Spleen (tissue), 11 donors: ENCODE measurements at regions not wholly inside any gene's neighbourhood (a gene's known extent, or its start where the extent isn't known, plus 50 kb on each side); places are given as distances from the start of the nearest gene placed in this dataset.
"Not testable (repeated sequence)": the region's sequence is repeated elsewhere in the genome, so short reads cannot be mapped to it uniquely, and the experiment has no call there.

ENCODE experiments used
- DNase-seq: peaks from one replicate; pipeline ENCODE4 v3.0.0-alpha.2; 2020
- H3K27ac ChIP-seq, 8 donors: fragments of 200-600 bp; sonication (generic) in 7 of 8; 1 replicate in 4 of 8; 2 replicates in 4 of 8; pipeline versions ENCODE4 v1.5.0 to v1.8.0; 2016 to 2021; ENCODE audit warnings: inconsistent platforms in 4 of 8, mild to moderate bottlenecking in 4 of 8, moderate library complexity in 1 of 8
- H3K27me3 ChIP-seq, 7 donors: fragments of 200-600 bp; sonication (generic) in 6 of 7; replicated peaks in 1 of 7; 1 replicate in 4 of 7; 2 replicates in 3 of 7; pipeline versions ENCODE4 v1.5.0 to v1.8.0; 2016 to 2021; ENCODE audit warnings: inconsistent platforms in 3 of 7, mild to moderate bottlenecking in 1 of 7
- H3K36me3 ChIP-seq, 6 donors: fragments of 200-600 bp; sonication (generic) in 5 of 6; 1 replicate in 4 of 6; 2 replicates in 2 of 6; pipeline versions ENCODE4 v1.5.0 to v1.8.0; 2016 to 2021; ENCODE audit warnings: inconsistent platforms in 2 of 6
- H3K4me1 ChIP-seq, 6 donors: fragments of 200-600 bp; sonication (generic) in 5 of 6; 1 replicate in 3 of 6; 2 replicates in 3 of 6; pipeline versions ENCODE4 v1.5.0 to v1.8.0; 2016 to 2021; ENCODE audit warnings: inconsistent platforms in 3 of 6
- H3K4me3 ChIP-seq, 8 donors: fragments of 200-600 bp; sonication (generic) in 7 of 8; 1 replicate in 4 of 8; 2 replicates in 4 of 8; pipeline versions ENCODE4 v1.5.0 to v1.8.0; 2016 to 2021; ENCODE audit warnings: inconsistent platforms in 4 of 8, mild to moderate bottlenecking in 4 of 8, moderate library complexity in 2 of 8
- H3K9me3 ChIP-seq, 8 donors: fragments of 200-600 bp; sonication (generic) in 7 of 8; 1 replicate in 4 of 8; 2 replicates in 4 of 8; pipeline versions ENCODE4 v1.5.0 to v1.8.0; 2016 to 2021; ENCODE audit warnings: inconsistent platforms in 4 of 8
- POLR2A ChIP-seq, 3 donors: fragments of 450-650 bp; IDR thresholded peaks; one replicate each; pipeline ENCODE4 v1.5.1; 2017; ENCODE audit warnings: antibody characterized with exemption in 3 of 3, mild to moderate bottlenecking in 1 of 3
- POLR2AphosphoS5 ChIP-seq, 3 donors: sonication (generic); formaldehyde crosslinking; IDR thresholded peaks; one replicate each; pipeline ENCODE4 v1.5.1; 2017; ENCODE audit warnings: antibody characterized with exemption in 3 of 3
- WGBS, 5 donors: extraction: QIAGEN DNeasy Blood & Tissue Kit in 3 of 5; methylation state at CpG; one replicate each; pipeline versions ENCODE4 v1.1.5 to v1.1.7; 2013 to 2018; 5-methylcytosine and 5-hydroxymethylcytosine counted together
- intact Hi-C: fragments of 100-400 bp; cut with DNase I; formaldehyde crosslinking; loops from one replicate; pipeline ENCODE4 v1.15.0; 2023; ENCODE audit warnings: low total_unique reads
- TF ChIP-seq, protein P1 (sequence below), 11 experiments: fragments of 200-600 bp in 7 of 11; fragments of 450-650 bp in 4 of 11; sonication (generic) in 4 of 11; IDR thresholded peaks in 8 of 11; conservative IDR thresholded peaks in 3 of 11; 1 replicate in 7 of 11; 2 replicates in 4 of 11; pipeline versions ENCODE4 v1.4.0 to v1.8.0; 2016 to 2021; ENCODE audit warnings: antibody characterized with exemption in 11 of 11, inconsistent platforms in 4 of 11, mild to moderate bottlenecking in 1 of 11
- donor health status: healthy with polysubstance abuse.
- donor health status: DM: no; HTN: no; CAD: no; lungs with moderate emphysema.
- donor health status: DM: no; HTN: no; CAD: no.
- donor health status: Bipolar disorder and iron deficiency.
- donor health status: healthy.
- donor health status: DM: no; HTN: no; CAD: no.
- donor health status: DM: yes; HTN: yes; CAD: no.

DNA sequence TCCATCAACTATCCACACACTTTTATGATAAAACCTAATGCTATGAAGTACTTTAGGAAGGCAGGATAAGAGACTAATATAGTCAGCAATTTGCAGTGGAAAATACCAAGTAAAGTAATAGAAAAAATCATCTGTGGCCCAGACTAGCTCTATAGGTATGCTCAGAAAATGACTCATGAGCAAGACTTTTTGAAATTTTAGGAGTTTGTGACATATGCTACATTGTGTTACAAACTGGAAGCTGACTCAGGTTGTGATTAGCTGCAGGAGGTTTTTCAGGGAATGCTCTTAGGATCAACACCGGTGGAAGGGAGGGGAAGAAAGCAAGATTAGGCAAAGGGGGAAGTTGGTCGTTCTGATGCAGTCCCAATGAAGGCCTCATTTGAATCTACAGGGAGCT, 56.1 kb downstream of the FEZF1 start:
- no peaks in the 10 kb centered on the region for H3K27me3 ChIP-seq
- 26 to 43% (median 33%) methylated on average over 2 of the region's 2 CpGs for WGBS, 5 donors
- H3K4me3 ChIP-seq: no peak overlapping the region
- no peaks in the 10 kb centered on the region for H3K4me1 ChIP-seq
- H3K36me3 ChIP-seq: no peaks in the 10 kb centered on the region
- H3K9me3 ChIP-seq: peaks cover 0 to 10% (median 3%) of the 10 kb centered on the region in 8 donors
- no peak overlapping the region for H3K27ac ChIP-seq
- DNase-seq: no peak
- TF ChIP-seq, protein P1, sequence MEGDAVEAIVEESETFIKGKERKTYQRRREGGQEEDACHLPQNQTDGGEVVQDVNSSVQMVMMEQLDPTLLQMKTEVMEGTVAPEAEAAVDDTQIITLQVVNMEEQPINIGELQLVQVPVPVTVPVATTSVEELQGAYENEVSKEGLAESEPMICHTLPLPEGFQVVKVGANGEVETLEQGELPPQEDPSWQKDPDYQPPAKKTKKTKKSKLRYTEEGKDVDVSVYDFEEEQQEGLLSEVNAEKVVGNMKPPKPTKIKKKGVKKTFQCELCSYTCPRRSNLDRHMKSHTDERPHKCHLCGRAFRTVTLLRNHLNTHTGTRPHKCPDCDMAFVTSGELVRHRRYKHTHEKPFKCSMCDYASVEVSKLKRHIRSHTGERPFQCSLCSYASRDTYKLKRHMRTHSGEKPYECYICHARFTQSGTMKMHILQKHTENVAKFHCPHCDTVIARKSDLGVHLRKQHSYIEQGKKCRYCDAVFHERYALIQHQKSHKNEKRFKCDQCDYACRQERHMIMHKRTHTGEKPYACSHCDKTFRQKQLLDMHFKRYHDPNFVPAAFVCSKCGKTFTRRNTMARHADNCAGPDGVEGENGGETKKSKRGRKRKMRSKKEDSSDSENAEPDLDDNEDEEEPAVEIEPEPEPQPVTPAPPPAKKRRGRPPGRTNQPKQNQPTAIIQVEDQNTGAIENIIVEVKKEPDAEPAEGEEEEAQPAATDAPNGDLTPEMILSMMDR (IDR thresholded peaks at IDR 0.05 in 8 of 11, conservative IDR thresholded peaks at IDR 0.05 in 3 of 11): no peak
- intact Hi-C loops: no loop called here

DNA sequence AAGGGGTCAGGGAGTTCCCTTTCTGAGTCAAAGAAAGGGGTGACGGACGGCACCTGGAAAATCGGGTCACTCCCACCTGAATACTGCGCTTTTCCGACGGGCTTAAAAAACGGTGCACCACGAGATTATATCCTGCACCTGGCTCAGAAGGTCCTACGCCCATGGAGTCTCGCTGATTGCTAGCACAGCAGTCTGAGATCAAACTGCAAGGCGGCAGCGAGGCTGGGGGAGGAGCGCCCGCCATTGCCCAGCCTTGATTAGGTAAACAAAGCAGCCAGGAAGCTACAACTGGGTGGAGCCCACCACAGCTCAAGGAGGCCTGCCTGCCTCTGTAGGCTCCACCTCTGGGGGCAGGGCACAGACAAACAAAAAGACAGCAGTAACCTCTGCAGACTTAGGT, 65.8 kb downstream of the FEZF1 start:
- 74 to 88% (median 80%) methylated on average over 6 to 14 of the region's 14 CpGs; no CpG with 5 or more reads in 1 of the 5 donors for WGBS, 5 donors
- H3K36me3 ChIP-seq, DNase-seq, H3K27me3 ChIP-seq, intact Hi-C loops, H3K9me3 ChIP-seq, H3K4me1 ChIP-seq, H3K27ac ChIP-seq, H3K4me3 ChIP-seq: not testable (repeated sequence)

DNA sequence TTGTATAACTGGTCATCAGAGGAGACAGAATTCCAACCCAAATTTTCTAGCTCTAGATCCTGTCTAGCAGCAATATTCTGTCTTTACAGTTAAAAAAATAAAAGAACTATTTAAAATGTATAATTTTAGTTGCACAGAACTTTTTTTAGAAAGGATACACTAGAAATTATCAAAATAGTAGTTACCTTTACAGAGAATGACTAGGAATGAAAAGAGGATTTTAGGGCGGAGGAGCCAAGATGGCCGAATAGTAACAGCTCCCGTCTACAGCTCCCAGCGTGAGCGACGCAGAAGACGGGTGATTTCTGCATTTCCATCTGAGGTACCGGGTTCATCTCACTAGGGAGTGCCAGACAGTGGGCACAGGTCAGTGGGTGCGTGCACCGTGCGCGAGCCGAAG, 66.3 kb downstream of the FEZF1 start:
- intact Hi-C loops, H3K4me1 ChIP-seq, H3K27me3 ChIP-seq, H3K27ac ChIP-seq, H3K36me3 ChIP-seq, H3K9me3 ChIP-seq, H3K4me3 ChIP-seq, DNase-seq: not testable (repeated sequence)
- 92 to 97% (median 94%) methylated on average over 11 to 13 of the region's 13 CpGs for WGBS, 5 donors

DNA sequence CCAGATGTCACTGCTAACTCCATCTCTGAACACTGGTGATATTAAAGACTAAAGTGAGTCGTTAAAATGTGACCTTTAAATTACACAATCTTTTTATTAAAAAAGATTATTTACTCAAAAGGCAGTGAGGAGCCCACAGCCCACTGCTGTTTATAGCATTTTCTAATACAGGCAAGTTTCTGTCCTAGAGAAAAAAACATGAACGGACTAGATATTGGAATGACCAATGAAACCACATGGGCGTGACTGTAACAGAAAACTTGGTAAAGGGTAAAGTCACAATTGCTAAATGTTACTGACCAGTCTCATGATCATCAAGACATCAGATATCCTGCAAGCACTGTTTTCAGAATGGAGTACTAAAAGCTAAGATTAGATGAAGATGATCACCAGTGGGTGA, 78.7 kb downstream of the FEZF1 start:
- H3K27me3 ChIP-seq: no peaks in the 10 kb centered on the region
- H3K4me3 ChIP-seq: no peak overlapping the region
- no peaks in the 10 kb centered on the region for H3K9me3 ChIP-seq
- no peak for DNase-seq
- TF ChIP-seq POLR2AphosphoS5 (IDR thresholded peaks at IDR 0.05): no peak
- TF ChIP-seq, protein P1 (IDR thresholded peaks at IDR 0.05 in 8 of 11, conservative IDR thresholded peaks at IDR 0.05 in 3 of 11): no peak
- TF ChIP-seq POLR2A (IDR thresholded peaks at IDR 0.05): no peak
- intact Hi-C loops: loop anchor here (10.0 kb wide), 1 partner anchor 919 kb away; no protein-coding TSS in a partner anchor
- WGBS, 5 donors: 73 to 86% (median 83%) methylated on average over 3 of the region's 3 CpGs
- H3K4me1 ChIP-seq: no peaks in the 10 kb centered on the region
- H3K36me3 ChIP-seq: no peaks in the 10 kb centered on the region
- no peak overlapping the region for H3K27ac ChIP-seq

DNA sequence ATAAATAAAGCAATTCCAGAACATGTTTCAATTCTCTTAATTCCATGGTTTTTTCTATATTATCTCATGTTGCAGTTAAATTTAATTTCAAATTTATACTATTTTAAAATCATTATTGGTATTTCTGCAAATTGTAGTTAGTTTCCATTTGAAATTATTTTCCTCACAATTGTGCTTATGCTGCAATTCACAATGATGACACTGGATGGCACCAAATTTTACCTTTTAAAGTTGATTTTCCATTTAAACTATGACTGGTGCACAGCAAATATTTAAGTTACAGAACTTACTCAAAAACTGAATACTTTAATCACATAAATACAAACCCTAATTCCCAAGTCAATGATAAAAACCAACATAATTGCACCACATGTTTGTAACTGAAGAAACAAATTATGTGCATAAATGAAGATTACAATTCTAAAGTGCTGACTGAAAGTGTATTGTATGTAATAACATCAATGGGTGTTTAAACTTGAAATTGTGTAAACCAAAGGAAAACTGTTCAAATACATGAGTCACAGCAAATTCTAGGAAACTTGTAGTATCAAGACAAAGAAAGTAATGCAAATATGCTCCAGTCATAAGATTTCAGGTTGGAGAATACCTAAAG, 75.3 kb upstream of the AASS start:
- Histone ChIP-seq H3K9me3 (no peaks in the 10 kb centered on the region), H3K36me3 (no peaks in the 10 kb centered on the region), H3K27ac (no peak overlapping the region), H3K4me1 (no peaks in the 10 kb centered on the region), H3K27me3 (no peaks in the 10 kb centered on the region), H3K4me3 (no peak overlapping the region)
- DNase-seq: no peak
- intact Hi-C loops: no loop called here
- TF ChIP-seq POLR2A (IDR thresholded peaks at IDR 0.05): no peak
- TF ChIP-seq, protein P1 (IDR thresholded peaks at IDR 0.05 in 8 of 11, conservative IDR thresholded peaks at IDR 0.05 in 3 of 11): peak in 9 of 11 experiments; percentile 22 to 51 (median 47)
